PFSK-1 (cell line): ENCODE measurements at regions not wholly inside any gene's neighbourhood (a gene's known extent, or its start where the extent isn't known, plus 50 kb on each side); places are given as distances from the start of the nearest gene placed in this dataset.

Experiments used
- FOXP2 ChIP-seq: optimal IDR thresholded peaks from 2 replicates; pipeline ENCODE3; 2011; ENCODE audit warnings: borderline replicate concordance, control low read depth, inconsistent platforms; ENCODE audit not compliant: insufficient read depth; ENCODE audit errors: extremely low read length, extremely low read depth
- POLR2AphosphoS5 ChIP-seq: IDR thresholded peaks from 2 replicates; pipeline ENCODE4 v1.6.1; 2012; ENCODE audit warnings: low read depth, mild to moderate bottlenecking, control low read depth, low read length, moderate library complexity
- SIN3A ChIP-seq: IDR thresholded peaks from 2 replicates; pipeline ENCODE4 v1.6.1; 2012; ENCODE audit warnings: mild to moderate bottlenecking, low read length, moderate library complexity, borderline replicate concordance; ENCODE audit not compliant: insufficient read depth
- TAF1 ChIP-seq: IDR thresholded peaks from 2 replicates; pipeline ENCODE4 v1.6.1; 2012; ENCODE audit warnings: low read length, control low read depth, borderline replicate concordance; ENCODE audit not compliant: insufficient read depth
- TF ChIP-seq, protein P1 (sequence below), 2 experiments: IDR thresholded peaks; 2 replicates each; pipeline versions ENCODE4 v1.6.1 to v1.8.0; 2011 to 2012; ENCODE audit warnings: low read depth in 2 of 2, low read length in 2 of 2, control low read depth in 1 of 2, inconsistent platforms in 1 of 2, mild to moderate bottlenecking in 1 of 2, moderate library complexity in 1 of 2; ENCODE audit not compliant: insufficient read depth in 1 of 2

DNA sequence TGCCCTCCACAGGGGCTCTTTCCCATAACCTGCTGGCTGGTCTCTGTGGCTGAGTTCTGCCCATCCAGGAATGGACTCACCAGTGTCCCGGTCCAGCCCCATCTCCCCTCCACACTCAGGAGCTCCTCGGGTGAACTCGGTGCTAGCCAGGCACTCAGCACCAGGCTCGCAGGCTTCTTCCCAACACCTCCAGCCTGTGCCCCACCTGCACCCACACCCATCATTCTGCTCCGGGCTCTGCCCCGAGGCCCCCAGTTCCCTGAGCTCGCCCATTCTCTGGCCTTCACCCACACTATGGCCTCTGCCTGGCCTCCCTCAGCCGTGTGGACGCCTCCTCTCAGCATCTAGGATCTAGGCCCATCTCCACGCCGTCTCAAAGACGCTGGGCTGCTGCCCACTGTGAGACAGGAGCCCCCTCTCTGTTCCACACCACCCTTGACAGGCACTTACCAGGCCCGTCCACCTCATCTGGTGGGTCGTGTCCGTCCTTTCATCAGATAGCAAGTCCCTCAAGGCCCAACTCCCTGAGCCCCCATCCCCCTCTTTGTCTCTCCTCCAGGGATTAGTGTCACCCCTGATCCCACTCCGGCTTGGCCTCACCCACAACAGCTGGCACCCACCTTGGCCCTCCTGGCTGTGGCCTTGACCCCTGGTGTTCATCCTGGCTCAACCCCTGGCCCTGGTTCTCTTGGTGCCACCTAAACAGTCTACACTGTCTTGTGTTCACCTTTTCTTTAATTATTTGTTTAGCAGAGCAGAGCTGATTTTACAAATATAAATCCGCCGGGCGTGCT lies 76.0 kb upstream of the FAM20C start:
- TF ChIP-seq FOXP2 (no peak), SIN3A (no peak), POLR2AphosphoS5 (no peak), TAF1 (no peak)
- TF ChIP-seq, protein P1, sequence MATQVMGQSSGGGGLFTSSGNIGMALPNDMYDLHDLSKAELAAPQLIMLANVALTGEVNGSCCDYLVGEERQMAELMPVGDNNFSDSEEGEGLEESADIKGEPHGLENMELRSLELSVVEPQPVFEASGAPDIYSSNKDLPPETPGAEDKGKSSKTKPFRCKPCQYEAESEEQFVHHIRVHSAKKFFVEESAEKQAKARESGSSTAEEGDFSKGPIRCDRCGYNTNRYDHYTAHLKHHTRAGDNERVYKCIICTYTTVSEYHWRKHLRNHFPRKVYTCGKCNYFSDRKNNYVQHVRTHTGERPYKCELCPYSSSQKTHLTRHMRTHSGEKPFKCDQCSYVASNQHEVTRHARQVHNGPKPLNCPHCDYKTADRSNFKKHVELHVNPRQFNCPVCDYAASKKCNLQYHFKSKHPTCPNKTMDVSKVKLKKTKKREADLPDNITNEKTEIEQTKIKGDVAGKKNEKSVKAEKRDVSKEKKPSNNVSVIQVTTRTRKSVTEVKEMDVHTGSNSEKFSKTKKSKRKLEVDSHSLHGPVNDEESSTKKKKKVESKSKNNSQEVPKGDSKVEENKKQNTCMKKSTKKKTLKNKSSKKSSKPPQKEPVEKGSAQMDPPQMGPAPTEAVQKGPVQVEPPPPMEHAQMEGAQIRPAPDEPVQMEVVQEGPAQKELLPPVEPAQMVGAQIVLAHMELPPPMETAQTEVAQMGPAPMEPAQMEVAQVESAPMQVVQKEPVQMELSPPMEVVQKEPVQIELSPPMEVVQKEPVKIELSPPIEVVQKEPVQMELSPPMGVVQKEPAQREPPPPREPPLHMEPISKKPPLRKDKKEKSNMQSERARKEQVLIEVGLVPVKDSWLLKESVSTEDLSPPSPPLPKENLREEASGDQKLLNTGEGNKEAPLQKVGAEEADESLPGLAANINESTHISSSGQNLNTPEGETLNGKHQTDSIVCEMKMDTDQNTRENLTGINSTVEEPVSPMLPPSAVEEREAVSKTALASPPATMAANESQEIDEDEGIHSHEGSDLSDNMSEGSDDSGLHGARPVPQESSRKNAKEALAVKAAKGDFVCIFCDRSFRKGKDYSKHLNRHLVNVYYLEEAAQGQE (IDR thresholded peaks at IDR 0.05; ENCODE audit: insufficient read depth in 1 of 2, low read depth in 2 of 2, low read length in 2 of 2), result no peak

DNA sequence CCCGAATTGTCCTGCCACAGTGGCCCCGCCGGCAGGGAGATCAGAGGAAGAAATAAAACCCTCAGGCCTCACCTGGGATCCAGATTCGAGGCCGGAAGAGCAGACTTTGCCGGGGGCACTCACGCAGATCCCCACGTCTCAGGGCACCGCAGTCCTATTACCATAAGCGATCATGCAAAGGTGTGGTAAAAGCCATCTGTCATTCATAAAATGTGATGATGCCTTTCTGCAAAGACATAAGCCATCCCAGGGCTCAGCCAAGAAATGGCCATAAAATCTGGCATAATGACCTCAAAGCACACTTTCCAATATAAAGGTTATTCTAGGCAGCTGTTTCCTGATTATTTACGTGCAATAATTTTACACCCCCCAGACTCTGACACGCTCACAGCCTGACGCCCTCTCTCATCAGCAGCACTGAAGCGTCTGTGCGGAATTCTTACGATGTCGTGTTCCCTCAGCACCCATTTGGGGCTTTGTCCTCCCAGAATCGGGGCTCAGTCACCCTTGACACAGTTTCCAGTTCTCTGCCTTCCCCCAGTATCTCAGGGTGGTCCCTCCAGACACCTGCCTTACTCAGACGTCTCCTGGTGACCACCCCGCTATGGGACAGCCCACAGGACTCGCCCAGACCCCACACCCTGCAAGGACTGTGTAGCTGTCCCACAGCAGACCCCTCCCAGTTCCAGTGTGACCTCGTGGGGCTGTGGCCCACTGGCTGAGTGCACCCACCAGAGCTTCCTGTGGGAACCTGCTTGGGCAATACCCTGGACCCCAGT lies 74.3 kb upstream of the FAM20C start:
- TF ChIP-seq, protein P1 (IDR thresholded peaks at IDR 0.05; ENCODE audit: insufficient read depth in 1 of 2, low read depth in 2 of 2, low read length in 2 of 2), result no peak
- TF ChIP-seq SIN3A, result no peak
- no peak for TF ChIP-seq FOXP2
- TF ChIP-seq TAF1, result no peak
- no peak for TF ChIP-seq POLR2AphosphoS5

DNA sequence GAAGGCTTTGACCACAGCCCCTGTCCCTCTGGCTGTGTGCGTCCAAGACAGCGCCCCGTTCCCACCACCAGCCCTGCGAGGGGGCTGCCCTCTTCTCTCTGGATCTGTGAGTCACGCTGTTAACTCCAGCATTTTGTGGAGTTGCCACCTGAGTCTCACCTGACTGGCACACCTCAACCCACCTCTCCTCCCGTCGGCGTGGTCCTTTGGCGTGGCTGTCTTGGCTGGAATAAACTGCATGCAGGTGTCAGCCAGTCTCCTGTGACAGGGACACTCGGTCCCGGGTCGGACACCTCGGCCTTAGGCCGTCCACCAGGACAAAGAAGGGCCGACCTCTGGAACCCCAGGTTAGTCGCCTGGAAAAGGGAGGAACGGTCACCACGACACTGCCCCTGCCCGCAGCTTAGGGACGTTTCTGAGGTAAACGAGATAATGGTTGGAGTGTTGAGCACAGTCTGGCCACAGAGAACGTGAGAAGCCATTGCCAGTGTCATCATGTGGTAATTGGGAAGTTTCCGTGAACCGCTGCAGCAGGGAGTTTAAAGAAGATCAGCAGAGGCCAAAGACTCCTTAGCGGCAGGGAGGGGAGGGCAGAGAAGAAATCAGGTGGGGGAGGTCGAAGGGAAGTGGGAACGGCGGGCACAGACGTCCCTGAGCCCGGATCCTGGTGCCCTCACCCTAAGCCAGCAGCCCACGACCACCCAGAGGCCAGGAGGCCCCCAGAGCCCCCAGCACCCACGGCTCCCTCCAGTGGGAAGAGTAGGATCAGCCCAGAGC lies 73.6 kb upstream of the FAM20C start:
- TF ChIP-seq SIN3A (no peak), FOXP2 (no peak), POLR2AphosphoS5 (no peak), TAF1 (no peak)
- TF ChIP-seq, protein P1 (IDR thresholded peaks at IDR 0.05; ENCODE audit: insufficient read depth in 1 of 2, low read depth in 2 of 2, low read length in 2 of 2), result no peak

DNA sequence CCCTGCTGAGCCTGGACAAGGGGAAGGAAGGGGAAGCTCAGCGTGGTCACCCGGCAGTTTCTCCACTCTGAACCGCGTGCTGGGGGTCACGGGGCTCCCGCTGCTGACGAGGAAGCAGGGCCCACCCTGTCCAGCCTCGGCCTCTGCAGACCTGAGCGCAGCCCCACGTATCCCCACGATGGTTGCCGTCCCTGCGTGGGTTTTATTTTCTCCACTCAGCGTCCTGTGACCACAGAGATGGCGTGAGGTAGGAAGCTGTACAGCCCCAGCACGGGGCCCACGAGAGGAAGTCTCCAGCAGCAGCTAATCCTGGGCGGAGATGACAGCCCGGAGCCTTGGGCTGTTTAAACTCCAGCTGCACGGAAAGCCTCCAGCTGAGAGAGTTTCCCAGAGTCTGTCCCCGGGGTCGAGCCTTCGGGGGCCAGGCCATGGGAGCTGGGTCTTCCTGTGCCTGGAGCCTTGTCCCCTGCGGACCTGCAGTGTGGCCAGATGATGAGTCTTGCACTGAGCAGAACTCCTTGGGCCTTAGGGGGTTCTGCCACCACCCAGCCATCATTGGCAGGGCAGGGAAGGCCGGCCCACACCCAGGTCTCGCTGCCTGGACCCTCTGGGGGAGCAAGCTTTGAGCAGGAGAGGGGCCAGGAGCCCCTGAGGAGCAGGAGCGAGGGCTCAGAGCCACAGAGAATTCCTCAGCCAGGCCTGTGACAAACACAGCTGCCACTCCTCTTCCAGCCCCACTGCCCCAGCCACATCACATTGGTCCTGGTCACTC lies 72.8 kb upstream of the FAM20C start:
- TF ChIP-seq SIN3A (no peak), TAF1 (no peak), FOXP2 (no peak), POLR2AphosphoS5 (no peak)
- TF ChIP-seq, protein P1 (IDR thresholded peaks at IDR 0.05; ENCODE audit: insufficient read depth in 1 of 2, low read depth in 2 of 2, low read length in 2 of 2), result no peak
